Nephron (organoid): ENCODE measurements at regions not wholly inside any gene's neighbourhood (a gene's known extent, or its start where the extent isn't known, plus 50 kb on each side); places are given as distances from the start of the nearest gene placed in this dataset.

Experiments used
- H3K27ac Mint-ChIP-seq, 3 experiments: 2 replicates each; pipeline ENCODE4 v1.8.0; 2020; ENCODE audit warnings: mixed read lengths in 3 of 3, mild to moderate bottlenecking in 2 of 3, moderate library complexity in 1 of 3
- H3K27me3 Mint-ChIP-seq: 2 replicates; pipeline ENCODE4 v1.8.0; 2021; ENCODE audit warnings: low read depth, mild to moderate bottlenecking, moderate library complexity, mixed read lengths
- H3K36me3 Mint-ChIP-seq: 2 replicates; pipeline ENCODE4 v1.8.0; 2020; ENCODE audit warnings: low read depth, mixed read lengths
- H3K4me1 Mint-ChIP-seq: 2 replicates; pipeline ENCODE4 v1.8.0; 2020; ENCODE audit warnings: mixed read lengths
- H3K4me3 Mint-ChIP-seq, 3 experiments: 2 replicates each; pipeline ENCODE4 v1.8.0; 2020; ENCODE audit warnings: mild to moderate bottlenecking in 3 of 3, mixed read lengths in 3 of 3, moderate library complexity in 2 of 3
- H3K9me3 Mint-ChIP-seq: 2 replicates; pipeline ENCODE4 v1.8.0; 2020; ENCODE audit warnings: mixed read lengths
- CTCF ChIP-seq, 3 experiments: fragments of 200-600 bp; sonication (generic); IDR thresholded peaks; one replicate each; pipeline ENCODE4 v1.5.0; 2021; ENCODE audit warnings: antibody characterized with exemption in 3 of 3; ENCODE audit not compliant: unreplicated experiment in 3 of 3

GRCh38 chr18:28399781-28400362, 222.9 kb upstream of the CDH2 start:
- H3K27ac Mint-ChIP-seq = no peak overlapping the region
- H3K27me3 Mint-ChIP-seq = no peaks in the 10 kb centered on the region
- H3K4me1 Mint-ChIP-seq = peaks cover 7% of the 10 kb centered on the region
- H3K4me3 Mint-ChIP-seq = no peak overlapping the region
- H3K36me3 Mint-ChIP-seq = no peaks in the 10 kb centered on the region
- no peak for TF ChIP-seq CTCF (IDR thresholded peaks at IDR 0.05; ENCODE audit: unreplicated experiment in 3 of 3)
- H3K9me3 Mint-ChIP-seq = no peaks in the 10 kb centered on the region

- no peak for TF ChIP-seq CTCF (IDR thresholded peaks at IDR 0.05; ENCODE audit: unreplicated experiment in 3 of 3)
- Mint-ChIP-seq H3K9me3 (peaks cover 3% of the 10 kb centered on the region), H3K27me3 (no peaks in the 10 kb centered on the region), H3K4me3 (no peak overlapping the region), H3K27ac (no peak overlapping the region), H3K4me1 (no peaks in the 10 kb centered on the region), H3K36me3 (no peaks in the 10 kb centered on the region)
Observed at GRCh38 chr18:28398471-28398870, 221.5 kb upstream of the CDH2 start.

DNA sequence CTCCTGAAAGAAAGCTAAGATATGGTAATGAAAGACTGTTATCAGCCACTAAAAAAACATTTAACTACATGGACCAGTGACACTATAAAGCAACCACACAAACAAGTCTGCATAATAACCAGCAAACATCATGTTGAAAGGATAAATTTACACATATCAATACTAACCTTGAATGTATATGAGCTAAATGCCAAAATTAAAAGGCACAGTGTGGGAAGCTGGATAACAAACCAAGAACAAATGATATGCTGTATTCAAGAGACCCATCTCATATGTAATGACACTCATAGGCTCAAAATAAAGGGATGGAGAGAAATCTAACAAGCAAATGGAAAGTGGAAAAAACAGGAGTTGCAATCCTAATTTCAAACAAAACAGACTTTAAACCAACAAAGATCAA, 213.1 kb upstream of the CDH2 start:
- Mint-ChIP-seq H3K27me3 (no peaks in the 10 kb centered on the region), H3K4me1 (no peaks in the 10 kb centered on the region), H3K36me3 (no peaks in the 10 kb centered on the region), H3K9me3 (peaks cover 37% of the 10 kb centered on the region), H3K27ac (no peak overlapping the region), H3K4me3 (no peak overlapping the region)
- no peak for TF ChIP-seq CTCF (IDR thresholded peaks at IDR 0.05; ENCODE audit: unreplicated experiment in 3 of 3)

- TF ChIP-seq CTCF (IDR thresholded peaks at IDR 0.05; ENCODE audit: unreplicated experiment in 3 of 3) = no peak
- Mint-ChIP-seq H3K27me3 (no peaks in the 10 kb centered on the region), H3K4me3 (no peak overlapping the region), H3K36me3 (no peaks in the 10 kb centered on the region), H3K9me3 (peaks cover 22% of the 10 kb centered on the region), H3K4me1 (no peaks in the 10 kb centered on the region), H3K27ac (no peak overlapping the region)
Observed at GRCh38 chr18:28382215-28382879, 205.4 kb upstream of the CDH2 start.

DNA sequence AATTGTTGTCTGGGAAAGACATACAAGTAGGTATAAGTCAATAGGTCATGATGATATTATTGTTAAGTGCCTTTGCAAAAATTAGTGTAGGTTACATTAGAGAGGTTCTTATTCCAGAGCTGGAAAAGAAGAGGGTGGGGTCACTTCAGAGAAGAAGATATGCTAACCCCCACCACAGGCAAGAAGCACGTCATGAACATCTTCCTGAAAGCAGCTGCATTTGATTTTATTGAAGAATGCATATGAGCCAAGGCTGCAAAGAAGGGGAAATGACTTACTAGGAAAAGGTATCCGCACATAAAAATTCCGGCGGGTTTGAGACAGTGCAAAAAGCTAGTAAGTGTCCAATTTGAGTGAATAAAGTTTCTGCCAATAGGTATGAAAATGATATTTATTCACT, 195.3 kb upstream of the CDH2 start:
- no peaks in the 10 kb centered on the region for H3K27me3 Mint-ChIP-seq
- no peaks in the 10 kb centered on the region for H3K4me1 Mint-ChIP-seq
- TF ChIP-seq CTCF (IDR thresholded peaks at IDR 0.05; ENCODE audit: unreplicated experiment in 3 of 3) = no peak
- H3K36me3 Mint-ChIP-seq = no peaks in the 10 kb centered on the region
- H3K4me3 Mint-ChIP-seq = no peak overlapping the region
- no peak overlapping the region for H3K27ac Mint-ChIP-seq
- no peaks in the 10 kb centered on the region for H3K9me3 Mint-ChIP-seq

DNA sequence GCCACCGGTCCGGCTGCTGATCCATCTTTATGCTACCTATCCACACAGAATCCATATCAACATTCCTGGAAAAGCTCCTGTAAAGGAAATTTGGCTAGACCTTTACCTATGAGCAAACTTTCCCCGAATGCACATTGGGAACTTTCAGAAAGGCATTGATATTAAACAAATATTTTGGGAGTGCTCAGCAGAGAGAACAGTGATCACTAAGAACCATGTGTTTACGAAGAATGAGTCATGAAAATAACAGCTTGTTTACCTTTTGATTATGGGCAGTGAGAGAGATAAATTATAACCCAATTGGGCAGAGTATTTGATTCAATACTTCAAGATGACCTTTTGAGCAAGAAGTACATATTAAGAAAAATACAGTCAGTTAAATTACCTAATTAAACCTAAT, 189.7 kb upstream of the CDH2 start:
- H3K4me3 Mint-ChIP-seq = no peak overlapping the region
- H3K36me3 Mint-ChIP-seq = no peaks in the 10 kb centered on the region
- H3K4me1 Mint-ChIP-seq = no peaks in the 10 kb centered on the region
- H3K27me3 Mint-ChIP-seq = no peaks in the 10 kb centered on the region
- H3K9me3 Mint-ChIP-seq = peaks cover 2% of the 10 kb centered on the region
- no peak for TF ChIP-seq CTCF (IDR thresholded peaks at IDR 0.05; ENCODE audit: unreplicated experiment in 3 of 3)
- no peak overlapping the region for H3K27ac Mint-ChIP-seq
